GM12873 (cell line): ENCODE measurements at regions not wholly inside any gene's neighbourhood (a gene's known extent, or its start where the extent isn't known, plus 50 kb on each side); places are given as distances from the start of the nearest gene placed in this dataset.

Source experiments
- CTCF ChIP-seq: IDR thresholded peaks from 2 replicates; pipeline ENCODE4 v1.5.1; 2012; ENCODE audit warnings: low read depth, mild to moderate bottlenecking, moderate library complexity, low read length, control low read depth; ENCODE audit not compliant: insufficient read depth; ENCODE audit errors: missing control alignments

- TF ChIP-seq CTCF, result no peak
Measured at GRCh38 chr4:117873779-117874178, 160.5 kb upstream of the NDST3 start.

GRCh38 chr4:117874216-117874615 is 160.1 kb upstream of the NDST3 start:
- TF ChIP-seq CTCF, result no peak

GRCh38 chr4:117889978-117890377 is 144.3 kb upstream of the NDST3 start:
- TF ChIP-seq CTCF, result no peak

GRCh38 chr4:117893207-117893606 is 141.1 kb upstream of the NDST3 start:
- TF ChIP-seq CTCF, result no peak

GRCh38 chr4:117898496-117898895 is 135.8 kb upstream of the NDST3 start:
- TF ChIP-seq CTCF, result no peak

- TF ChIP-seq CTCF, result no peak
Measured at GRCh38 chr4:117900832-117901231, 133.5 kb upstream of the NDST3 start.

GRCh38 chr4:117907646-117908045 is 126.6 kb upstream of the NDST3 start:
- no peak for TF ChIP-seq CTCF
